ENCODE measurements at regions not wholly inside any gene's neighbourhood (a gene's known extent, or its start where the extent isn't known, plus 50 kb on each side); places are given as distances from the start of the nearest gene placed in this dataset.

DNA sequence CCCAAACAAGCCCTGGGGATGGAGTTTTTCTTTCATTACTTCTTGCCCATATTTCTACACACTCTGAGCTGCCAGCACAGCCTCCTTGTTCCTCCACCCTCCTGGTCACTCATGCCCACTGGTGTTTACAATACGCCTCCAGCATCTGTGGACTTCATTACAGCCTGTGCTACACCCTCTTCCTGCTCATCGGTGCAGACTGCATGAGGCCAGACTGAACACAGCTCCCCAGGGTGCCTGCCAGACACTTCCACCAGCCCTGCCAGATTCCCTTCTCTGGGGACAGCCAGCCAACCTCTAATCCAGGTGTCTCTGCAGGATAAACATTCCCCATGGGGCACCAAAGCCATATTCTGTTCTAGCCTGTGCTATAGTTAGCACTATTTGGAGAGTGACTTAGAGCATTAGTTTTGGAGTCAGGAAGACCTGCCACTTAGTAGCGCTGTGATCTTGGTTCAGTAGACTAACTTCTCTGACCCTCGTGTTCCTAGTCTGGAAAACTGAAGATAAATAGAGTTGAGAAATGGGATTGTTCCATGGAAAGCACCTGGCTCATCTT is 163.8 kb upstream of the KLF4 start:
- TF ChIP-seq, protein P1, sequence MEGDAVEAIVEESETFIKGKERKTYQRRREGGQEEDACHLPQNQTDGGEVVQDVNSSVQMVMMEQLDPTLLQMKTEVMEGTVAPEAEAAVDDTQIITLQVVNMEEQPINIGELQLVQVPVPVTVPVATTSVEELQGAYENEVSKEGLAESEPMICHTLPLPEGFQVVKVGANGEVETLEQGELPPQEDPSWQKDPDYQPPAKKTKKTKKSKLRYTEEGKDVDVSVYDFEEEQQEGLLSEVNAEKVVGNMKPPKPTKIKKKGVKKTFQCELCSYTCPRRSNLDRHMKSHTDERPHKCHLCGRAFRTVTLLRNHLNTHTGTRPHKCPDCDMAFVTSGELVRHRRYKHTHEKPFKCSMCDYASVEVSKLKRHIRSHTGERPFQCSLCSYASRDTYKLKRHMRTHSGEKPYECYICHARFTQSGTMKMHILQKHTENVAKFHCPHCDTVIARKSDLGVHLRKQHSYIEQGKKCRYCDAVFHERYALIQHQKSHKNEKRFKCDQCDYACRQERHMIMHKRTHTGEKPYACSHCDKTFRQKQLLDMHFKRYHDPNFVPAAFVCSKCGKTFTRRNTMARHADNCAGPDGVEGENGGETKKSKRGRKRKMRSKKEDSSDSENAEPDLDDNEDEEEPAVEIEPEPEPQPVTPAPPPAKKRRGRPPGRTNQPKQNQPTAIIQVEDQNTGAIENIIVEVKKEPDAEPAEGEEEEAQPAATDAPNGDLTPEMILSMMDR (IDR thresholded peaks at IDR 0.05; ENCODE audit: low read depth, low read length) = no peak
- no peak for TF ChIP-seq EZH2phosphoT487 (IDR thresholded peaks at IDR 0.05; ENCODE audit: low read depth)
